ENCODE measurements at regions not wholly inside any gene's neighbourhood (a gene's known extent, or its start where the extent isn't known, plus 50 kb on each side); places are given as distances from the start of the nearest gene placed in this dataset.

DNA sequence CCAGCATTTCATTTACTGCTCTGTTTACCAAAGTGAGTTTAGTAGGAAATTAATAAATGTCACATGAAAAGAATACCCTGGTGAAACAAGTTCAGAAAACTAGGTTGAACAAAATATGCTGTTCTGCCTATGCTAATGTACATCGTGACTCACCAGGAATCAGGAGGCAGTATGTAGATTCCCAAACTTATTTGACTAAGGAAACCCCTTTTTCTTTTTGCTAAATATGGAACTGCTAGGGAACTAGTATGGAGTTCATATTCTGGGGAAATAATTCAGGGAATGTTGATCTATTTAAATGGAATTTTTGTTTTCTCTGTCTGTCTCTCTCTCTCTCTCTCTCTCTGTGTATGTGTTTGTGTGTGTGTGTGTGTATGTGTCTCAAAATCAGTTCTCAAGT is 49.9 kb upstream of the EXOC4 start:
- TF ChIP-seq, protein P1, sequence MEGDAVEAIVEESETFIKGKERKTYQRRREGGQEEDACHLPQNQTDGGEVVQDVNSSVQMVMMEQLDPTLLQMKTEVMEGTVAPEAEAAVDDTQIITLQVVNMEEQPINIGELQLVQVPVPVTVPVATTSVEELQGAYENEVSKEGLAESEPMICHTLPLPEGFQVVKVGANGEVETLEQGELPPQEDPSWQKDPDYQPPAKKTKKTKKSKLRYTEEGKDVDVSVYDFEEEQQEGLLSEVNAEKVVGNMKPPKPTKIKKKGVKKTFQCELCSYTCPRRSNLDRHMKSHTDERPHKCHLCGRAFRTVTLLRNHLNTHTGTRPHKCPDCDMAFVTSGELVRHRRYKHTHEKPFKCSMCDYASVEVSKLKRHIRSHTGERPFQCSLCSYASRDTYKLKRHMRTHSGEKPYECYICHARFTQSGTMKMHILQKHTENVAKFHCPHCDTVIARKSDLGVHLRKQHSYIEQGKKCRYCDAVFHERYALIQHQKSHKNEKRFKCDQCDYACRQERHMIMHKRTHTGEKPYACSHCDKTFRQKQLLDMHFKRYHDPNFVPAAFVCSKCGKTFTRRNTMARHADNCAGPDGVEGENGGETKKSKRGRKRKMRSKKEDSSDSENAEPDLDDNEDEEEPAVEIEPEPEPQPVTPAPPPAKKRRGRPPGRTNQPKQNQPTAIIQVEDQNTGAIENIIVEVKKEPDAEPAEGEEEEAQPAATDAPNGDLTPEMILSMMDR (conservative IDR thresholded peaks at IDR 0.05; ENCODE audit: low read length): no peak
- TF ChIP-seq EZH2phosphoT487 (IDR thresholded peaks at IDR 0.05; ENCODE audit: borderline replicate concordance, low read depth, low read length): no peak

All from OCI-LY7 (cell line).